AG09309 (cell line): ENCODE measurements at regions not wholly inside any gene's neighbourhood (a gene's known extent, or its start where the extent isn't known, plus 50 kb on each side); places are given as distances from the start of the nearest gene placed in this dataset.
"Not testable (repeated sequence)": the region's sequence is repeated elsewhere in the genome, so short reads cannot be mapped to it uniquely, and the experiment has no call there.

Experiments
- DNase-seq: peaks from one replicate; pipeline ENCODE4 v3.0.0-alpha.2; 2010; ENCODE audit warnings: low read depth
- H3K4me3 ChIP-seq: 2 replicates; pipeline ENCODE4 v1.5.1; 2011; ENCODE audit warnings: mild to moderate bottlenecking, low read depth, low read length, moderate library complexity; ENCODE audit not compliant: control insufficient read depth
- TF ChIP-seq, protein P1 (sequence below): IDR thresholded peaks from 2 replicates; pipeline ENCODE4 v1.5.1; 2011; ENCODE audit warnings: mild to moderate bottlenecking, low read depth, low read length, inconsistent platforms; ENCODE audit not compliant: insufficient read depth, control insufficient read depth; ENCODE audit errors: missing control alignments

DNA sequence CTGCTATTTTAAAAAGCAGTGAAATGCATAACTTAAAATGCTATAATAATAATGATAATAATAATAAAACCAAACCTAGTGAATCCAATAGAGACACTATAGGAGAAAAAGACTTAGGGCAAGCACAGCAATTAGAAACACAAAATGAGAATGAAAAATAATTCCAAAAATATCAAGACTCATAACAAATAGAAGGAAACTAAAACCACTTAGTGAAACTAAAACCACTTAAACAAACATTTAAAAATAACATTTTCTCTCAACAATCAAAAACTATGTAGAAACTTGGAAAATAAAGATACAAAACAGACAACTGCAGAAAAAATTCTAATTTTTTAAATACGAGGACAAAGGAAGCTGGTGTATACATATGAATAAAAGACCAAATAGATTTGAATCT is 655.2 kb upstream of the NRG3 start:
- TF ChIP-seq, protein P1, sequence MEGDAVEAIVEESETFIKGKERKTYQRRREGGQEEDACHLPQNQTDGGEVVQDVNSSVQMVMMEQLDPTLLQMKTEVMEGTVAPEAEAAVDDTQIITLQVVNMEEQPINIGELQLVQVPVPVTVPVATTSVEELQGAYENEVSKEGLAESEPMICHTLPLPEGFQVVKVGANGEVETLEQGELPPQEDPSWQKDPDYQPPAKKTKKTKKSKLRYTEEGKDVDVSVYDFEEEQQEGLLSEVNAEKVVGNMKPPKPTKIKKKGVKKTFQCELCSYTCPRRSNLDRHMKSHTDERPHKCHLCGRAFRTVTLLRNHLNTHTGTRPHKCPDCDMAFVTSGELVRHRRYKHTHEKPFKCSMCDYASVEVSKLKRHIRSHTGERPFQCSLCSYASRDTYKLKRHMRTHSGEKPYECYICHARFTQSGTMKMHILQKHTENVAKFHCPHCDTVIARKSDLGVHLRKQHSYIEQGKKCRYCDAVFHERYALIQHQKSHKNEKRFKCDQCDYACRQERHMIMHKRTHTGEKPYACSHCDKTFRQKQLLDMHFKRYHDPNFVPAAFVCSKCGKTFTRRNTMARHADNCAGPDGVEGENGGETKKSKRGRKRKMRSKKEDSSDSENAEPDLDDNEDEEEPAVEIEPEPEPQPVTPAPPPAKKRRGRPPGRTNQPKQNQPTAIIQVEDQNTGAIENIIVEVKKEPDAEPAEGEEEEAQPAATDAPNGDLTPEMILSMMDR = no peak
- no peak overlapping the region for H3K4me3 ChIP-seq
- no peak for DNase-seq

DNA sequence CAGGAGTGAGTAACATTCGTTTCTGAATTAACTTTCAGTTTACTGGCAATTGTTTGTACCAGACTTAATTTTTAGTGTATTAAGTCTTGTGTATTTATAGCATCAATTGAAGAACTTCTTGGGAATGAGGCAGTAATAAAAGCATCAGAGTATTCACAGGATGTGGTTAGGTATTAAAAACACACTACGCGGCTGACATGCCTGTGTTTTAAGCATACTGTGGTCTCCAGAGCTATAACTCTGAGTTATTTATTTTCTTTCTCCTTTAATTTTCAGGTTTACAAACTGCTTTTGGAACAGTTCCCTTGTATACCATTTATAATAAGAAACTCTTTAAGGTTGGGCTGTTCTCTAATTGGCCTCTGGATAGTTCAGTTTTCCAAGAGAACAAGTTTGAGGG is 626.1 kb upstream of the NRG3 start:
- no peak overlapping the region for H3K4me3 ChIP-seq
- TF ChIP-seq, protein P1 = no peak
- DNase-seq = no peak

DNA sequence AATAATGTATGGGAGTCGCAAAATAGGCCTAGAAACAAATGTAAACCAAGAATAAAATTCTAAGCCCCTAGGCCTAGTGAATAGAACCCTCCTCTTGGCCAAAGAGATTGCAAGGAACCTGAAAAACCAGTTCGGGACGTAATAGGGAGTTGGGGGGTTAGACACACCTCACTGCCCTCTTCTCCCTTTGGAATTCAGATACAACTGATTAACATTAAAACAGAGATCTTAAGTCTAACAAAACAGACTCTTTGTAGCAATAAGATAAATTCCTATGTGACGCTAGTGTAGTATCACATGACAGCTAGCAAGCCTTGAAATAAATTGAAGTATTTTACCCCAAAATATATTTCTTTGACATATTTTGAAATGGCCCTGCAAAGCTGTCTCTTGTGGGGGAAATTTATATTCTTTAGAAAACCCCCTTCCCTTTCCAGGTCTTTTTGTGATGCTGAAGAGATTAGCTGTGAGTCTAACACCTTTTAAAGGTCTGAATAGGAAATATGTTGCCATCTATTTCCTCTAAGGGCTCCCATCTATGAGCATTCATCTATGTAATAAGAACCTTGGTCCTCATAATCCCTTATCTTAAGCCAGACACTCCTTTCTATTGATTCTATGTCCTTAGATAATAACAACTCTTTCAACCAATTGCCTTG is 623.4 kb upstream of the NRG3 start:
- DNase-seq = no peak
- TF ChIP-seq, protein P1 = no peak
- H3K4me3 ChIP-seq = no peak overlapping the region

DNA sequence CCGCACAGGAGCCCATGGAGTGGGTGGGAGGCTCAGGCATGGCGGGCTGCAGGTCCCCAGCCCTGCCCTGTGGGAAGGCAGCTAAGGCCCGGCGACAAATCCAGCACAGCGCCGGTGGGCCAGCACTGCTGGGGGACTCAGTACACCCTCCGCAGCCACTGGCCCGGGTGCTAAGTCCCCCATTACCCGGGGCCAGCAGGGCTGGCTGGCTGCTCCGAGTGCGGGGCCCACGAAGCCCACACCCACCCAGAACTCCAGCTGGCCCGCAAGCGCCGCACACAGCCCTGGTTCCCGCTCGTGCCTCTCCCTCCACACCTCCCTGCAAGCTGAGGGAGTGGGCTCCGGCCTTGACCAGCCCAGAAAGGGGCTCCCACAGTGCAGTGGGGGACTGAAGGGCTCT is 610.0 kb upstream of the NRG3 start:
- DNase-seq = not testable (repeated sequence)

DNA sequence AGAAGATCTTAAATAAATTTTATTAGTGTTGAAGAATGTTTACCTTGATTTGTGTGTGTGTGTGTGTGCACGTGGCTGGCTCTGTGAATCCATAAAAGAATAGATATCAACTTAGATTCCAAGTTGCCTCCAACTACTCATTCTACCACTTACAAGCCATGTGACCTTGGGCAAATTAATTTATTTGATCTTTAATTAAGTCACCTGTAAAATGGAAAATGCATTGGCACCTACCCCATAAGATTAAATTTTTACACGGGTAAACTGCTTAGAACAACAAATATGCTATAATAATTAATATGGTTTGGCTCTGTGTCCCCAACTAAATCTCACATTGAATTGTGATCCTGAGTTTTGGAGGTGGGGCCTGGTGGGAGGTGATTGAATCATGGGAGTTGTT is 604.9 kb upstream of the NRG3 start:
- no peak for DNase-seq
- H3K4me3 ChIP-seq = no peak overlapping the region
- TF ChIP-seq, protein P1 = no peak

More for the DNA sequence above, 610.0 kb upstream of the NRG3 start:
- not testable (repeated sequence) for H3K4me3 ChIP-seq

DNA sequence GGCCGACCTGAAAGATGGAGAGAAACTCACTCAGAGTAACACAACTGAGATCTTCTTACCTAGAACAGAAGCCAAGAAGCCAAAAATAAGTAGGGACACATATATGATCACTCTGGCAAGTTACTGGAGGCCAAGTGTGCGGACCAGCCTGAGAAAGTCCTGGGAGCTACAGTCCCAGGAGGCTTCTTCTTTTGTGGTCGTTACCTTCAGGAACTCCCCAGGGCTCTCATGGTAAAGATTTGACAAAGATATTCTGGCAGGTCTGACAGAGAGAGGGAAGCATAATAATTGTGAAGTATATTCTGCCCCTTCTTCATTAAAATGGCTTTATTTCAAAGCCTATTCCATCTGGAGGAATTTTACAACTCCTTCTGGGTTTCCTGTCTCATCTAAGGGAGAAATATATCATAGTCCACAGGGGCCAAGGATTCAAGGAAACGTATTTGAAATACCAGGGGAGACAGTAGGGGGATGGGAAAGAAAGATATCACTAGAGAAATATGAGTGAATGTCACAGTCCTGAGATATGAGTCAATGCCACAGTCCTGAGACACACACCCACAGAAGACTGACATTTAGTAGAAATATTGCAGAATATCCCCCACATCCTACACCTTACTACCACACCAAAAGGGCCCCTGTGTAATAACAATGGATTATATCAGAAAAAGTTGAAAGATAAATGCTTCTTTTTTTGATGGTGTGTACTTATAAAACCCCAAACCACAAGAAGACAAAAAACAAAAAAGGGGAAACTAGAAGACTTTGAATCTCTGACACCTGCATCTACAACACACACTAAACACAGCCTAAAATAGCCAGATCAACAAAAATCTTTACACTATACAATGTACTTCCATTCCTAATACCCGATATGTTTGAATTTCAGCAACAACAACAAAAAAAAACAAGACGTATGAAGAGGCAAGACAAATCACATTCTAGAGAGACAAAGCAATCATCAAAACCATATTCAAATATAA is 594.2 kb upstream of the NRG3 start:
- no peak for DNase-seq
- H3K4me3 ChIP-seq = no peak overlapping the region
- TF ChIP-seq, protein P1 = no peak

DNA sequence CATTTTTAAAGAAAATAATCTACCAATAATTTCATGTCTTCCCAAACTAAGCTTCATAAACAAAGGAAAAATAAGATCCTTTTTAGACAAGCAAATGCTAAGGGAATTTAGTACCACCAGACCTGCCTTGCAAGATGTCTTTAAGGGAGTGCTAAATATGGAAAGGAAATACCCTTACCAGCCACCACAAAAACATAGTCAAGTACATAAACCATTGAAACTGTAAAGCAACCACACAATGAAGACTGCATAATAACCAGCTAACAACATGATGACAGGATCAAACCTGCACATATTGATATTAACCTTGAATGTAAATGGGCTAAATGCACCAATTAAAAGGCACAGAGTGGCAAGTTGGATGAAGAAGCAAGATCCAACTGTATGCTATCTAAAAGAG is 586.5 kb upstream of the NRG3 start:
- no peak overlapping the region for H3K4me3 ChIP-seq
- TF ChIP-seq, protein P1 = no peak
- DNase-seq = no peak
